AG08396 (cell line): ENCODE measurements at regions not wholly inside any gene's neighbourhood (a gene's known extent, or its start where the extent isn't known, plus 50 kb on each side); places are given as distances from the start of the nearest gene placed in this dataset.

Source experiments
- DNase-seq: peaks from one replicate; pipeline ENCODE4 v3.0.0; 2012; ENCODE audit warnings: low spot score, mixed read lengths

DNA sequence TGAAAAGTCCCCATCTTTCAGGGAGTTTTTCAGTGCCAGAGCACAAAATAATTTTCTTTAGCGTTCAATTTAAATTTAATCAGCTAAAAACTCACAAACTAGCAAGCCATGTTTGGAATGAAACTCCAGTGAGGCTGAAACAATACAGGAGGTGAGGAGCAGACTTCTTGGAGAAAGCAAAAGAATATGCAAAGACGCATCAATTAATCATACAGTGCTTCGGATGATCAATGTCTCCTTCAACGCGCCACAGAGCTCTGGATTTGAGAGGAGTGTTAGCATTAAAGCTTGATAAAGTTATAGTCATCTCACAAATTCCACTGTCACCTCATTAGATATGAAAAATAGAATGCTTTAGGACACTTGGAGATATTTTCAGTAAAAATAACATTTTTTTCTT, 248.0 kb downstream of the WDR11 start:
- DNase-seq = no peak

DNA sequence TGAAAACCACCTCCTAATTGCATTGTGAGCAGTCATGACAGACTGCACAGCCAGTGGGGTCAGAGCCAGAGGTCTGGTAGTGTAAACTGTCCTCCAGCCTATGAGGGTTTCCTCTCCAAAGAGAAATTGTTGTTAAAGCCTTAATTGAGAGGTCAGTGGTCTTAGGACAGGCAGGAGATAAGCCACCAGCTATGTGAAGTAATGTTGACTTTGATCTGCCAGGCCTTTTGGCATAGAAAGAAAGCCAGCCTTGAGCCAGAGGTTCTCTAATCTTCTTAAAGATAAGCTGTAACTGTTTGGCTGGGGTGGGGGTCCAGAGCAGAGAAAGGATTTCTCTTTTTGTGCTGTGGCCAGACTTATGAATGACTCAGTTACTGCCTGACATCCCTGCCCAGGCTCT, 248.4 kb downstream of the WDR11 start:
- DNase-seq = no peak

DNA sequence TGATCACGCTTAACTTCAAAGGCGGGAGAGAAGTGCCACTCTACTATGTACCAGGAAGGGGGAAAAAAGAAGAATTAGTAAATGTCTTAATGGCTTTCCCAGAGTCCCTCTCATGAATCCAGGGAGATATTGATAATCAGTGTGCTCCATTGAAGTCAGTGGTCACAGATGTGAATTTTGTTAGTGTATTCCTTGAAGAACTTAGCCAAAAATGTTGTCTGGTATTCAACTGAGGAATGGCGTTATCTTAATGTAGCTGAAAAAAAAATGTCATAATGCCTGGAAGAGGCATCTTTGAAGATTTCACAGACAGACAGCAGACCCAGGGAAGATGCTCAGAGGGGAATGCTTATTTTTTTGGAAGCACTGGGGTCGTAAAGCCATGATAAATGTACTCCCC, 250.4 kb downstream of the WDR11 start:
- DNase-seq = no peak

DNA sequence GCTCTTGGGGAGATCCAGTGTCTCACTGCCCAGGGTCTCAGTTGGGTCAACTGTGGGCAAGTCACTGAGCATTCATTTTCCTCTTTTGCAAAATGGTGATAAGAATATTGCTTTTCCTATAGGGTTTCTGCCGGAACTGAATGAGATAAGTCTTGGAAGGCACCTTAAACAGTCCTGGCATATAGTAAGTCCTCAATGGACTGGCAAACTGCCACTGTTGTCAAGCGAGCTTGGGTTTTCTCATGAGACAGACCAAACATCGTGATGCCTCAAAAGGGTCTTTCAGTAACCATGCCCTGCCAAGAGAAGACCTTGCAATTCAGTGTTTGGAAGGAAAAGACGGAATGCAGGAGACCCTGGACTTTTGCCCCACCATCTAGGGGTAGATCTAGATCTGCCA, 251.5 kb downstream of the WDR11 start:
- no peak for DNase-seq

DNA sequence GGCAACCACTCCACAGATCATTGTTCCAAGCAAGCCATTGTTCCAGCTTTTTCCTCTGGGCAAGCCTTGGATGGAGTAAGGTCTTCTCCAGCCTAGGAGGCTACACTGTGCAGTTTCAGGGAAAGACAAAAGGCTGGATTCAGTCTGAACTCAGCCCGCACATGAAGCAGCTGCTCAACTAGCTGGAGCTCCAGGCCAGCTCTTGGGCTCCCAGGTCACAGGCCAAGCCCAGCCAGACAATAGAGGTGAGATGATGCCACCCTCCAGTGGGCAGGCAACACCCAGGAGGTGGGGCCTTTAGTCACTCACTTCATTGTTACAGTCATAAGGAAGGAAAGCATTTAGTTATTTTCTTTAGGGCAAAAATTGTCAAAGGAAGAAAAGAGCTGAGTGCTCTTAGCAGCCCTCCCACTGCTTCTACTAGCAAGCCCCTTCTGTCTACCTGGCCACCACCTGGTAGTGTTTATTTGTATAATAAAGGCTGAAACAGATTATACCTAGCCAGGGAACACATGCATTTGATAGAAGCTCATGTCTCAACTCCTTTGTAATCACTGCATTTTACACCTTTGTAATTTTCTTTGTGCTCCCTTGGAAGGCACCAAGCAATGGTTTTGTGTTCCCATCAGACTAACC, 253.4 kb downstream of the WDR11 start:
- DNase-seq = no peak

DNA sequence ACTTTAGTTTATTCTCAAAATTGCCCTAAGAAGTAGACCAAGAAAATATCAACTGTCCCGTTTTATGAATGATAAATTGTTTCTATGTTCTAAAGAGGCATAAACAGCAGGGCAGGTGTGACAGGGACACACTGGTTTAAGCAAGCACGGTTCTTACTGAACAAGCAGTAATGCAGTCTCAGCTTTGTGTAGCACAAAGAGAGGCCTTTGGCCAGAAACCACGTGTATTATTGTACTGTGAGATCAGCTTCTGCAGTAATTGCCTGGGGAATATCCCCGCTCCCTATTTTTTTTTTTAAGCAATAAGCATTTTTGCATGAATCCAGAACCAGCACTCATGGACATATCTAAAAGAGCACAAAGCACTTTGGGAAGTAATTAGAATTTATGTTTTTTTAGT, 255.4 kb downstream of the WDR11 start:
- DNase-seq = no peak

DNA sequence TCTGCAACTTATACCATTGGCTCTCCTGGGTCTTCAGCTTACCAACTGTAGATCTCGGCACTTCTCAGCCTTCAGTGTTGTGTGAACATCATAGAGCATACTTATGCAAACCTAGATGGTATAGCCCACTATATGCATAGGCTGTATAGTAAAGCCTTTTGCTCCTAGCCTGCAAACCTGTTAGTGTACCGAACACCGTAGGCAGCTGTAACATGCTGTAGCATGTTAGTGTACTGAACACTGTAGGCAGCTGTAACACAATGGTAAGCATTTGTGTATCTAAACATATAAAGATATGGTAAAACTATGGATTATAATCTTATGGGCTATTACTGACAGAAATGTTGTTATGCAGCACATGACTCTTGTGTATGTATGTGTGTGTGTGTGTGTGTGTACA, 256.9 kb downstream of the WDR11 start:
- no peak for DNase-seq

DNA sequence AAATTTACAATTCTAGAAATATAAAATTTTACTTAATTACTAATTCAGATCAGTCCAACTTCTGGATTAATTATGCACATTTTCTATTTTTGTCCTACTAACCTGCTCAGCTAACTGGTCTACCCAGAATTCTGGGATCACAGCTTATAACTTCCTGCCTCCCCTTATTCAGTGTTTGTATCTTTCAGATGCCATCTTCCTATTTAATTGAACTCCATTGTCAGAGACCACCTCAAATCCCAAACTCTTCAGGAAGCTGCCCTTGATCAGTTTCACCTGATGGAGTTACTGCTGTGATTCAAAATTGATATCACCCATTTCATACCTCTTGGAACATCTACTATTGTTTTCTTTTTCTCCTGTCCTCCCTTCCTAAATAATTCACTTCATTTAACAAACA, 259.2 kb downstream of the WDR11 start:
- DNase-seq = no peak

DNA sequence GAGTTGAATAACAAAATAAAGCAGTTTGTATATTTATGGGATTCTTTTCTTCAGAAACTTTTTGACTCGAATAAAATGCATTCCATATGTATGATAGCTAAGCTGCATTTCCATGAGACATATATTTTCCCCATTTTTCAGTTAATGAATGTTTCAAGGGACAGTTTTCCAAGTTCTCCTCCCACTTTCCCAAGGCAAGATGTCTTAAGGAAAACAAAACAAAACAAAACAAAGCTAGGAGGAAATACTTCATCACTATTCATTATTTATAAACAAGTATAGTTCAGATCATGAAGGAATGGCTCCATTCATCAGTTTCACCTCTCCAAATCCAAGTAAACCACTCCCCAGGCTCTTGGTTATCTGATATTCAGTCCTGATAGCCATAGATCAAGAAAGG, 261.0 kb downstream of the WDR11 start:
- DNase-seq = no peak

DNA sequence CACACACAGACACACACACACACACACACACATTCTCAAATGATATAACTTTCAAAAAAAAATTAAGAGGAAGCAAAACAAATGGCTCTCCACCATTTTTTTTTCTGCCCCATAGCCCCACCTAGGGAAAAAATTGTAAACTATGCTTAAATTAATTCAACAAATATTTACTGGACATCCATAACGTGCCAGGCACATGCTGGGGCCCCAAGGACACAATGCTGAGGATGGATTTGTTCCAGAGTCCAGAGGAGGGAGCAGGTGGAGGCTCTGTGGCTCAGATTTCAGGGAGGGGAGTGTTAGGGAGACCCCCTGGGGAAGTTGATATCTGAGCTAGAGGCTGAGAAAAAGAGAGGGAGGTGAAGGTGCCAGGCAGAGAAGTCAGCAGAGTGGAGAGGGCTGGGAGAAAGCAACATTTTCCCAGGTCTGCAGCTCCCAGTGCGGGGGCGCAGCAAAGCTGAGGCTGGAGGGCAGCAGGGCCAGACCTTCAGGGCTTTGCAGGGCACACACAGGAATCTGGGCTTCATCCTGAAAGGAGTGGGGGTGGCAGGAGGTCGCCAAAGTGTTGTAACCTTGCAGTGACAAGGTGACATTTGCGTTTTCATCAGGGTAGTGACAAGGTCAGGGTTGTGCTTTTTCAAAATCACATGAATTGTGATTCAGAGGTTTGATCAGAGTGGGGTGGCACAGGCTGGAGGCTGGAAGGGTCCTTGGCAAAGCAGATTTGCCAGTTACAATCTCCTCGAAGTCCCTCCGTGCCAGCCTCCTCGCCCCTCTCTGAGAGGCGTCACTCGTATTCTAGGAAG, 261.6 kb downstream of the WDR11 start:
- DNase-seq = no peak

DNA sequence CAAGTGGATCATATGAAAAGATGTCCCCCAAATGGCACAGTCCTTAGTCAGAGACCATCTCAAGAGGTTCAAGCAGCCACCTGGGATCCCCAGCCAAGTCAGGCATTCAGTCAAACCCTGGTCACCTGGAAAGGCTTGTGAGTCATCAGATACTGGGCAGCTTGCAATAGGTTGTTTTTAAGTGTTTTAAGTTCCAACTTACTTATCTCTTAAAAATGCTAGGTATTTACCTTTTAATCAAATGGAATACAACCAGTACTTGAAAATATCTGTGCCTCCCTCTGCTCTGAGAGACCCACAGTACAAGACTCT, 262.2 kb downstream of the WDR11 start:
- DNase-seq = no peak

DNA sequence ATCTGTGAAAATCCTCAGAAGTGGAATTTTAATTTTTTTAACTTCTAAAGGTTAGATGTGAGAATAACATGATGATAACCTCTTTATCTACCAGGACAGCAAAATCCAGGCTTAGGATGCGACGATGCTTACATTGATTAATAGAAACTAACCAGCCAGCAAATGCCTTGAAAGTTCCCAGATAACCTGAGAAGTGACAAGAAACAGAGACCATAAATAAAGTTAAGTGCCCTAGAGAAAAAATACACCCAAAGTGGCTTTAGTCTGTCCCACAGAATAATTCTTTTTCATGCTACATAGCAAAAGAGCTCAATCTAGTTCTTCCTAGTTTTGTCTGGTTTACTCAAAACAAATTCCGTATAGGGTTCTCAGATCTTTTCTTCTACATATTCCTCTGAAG, 262.7 kb downstream of the WDR11 start:
- no peak for DNase-seq

DNA sequence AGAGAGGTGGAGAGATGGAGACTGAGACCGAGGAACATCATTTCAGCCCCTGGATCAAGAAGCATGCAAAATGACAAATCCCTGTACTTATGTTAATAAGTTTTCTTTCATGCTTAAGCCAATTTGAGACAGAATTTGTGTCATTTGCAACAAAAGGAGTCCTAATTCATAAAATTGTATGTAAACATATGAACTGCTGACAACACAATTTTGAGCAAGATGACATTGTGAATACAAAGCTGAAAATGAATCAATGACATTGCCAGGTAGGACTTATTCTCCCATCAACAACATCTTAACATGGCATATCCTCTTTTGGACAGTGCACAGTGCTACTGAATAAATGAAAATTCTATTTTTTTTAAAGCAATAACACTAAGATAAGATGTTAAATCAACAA, 264.0 kb downstream of the WDR11 start:
- no peak for DNase-seq

DNA sequence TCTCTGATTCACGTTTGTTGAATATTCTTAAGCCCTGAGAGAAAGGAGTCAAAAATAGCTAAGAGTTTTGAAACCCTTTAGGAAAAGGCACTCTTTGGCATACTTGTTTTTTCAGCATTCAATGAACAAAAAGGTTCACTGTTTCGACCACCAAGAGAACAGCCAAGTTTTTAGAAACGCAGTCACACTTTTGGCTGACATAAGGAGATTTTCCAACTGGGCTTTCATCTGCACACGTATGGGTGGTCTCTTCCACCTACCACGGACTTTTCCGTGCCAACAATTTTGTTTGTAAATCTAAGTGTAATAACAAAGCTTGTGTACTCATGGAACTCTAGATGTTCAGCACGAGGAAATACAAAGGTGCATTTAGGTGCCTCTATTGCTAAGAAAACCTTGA, 270.3 kb downstream of the WDR11 start:
- no peak for DNase-seq

DNA sequence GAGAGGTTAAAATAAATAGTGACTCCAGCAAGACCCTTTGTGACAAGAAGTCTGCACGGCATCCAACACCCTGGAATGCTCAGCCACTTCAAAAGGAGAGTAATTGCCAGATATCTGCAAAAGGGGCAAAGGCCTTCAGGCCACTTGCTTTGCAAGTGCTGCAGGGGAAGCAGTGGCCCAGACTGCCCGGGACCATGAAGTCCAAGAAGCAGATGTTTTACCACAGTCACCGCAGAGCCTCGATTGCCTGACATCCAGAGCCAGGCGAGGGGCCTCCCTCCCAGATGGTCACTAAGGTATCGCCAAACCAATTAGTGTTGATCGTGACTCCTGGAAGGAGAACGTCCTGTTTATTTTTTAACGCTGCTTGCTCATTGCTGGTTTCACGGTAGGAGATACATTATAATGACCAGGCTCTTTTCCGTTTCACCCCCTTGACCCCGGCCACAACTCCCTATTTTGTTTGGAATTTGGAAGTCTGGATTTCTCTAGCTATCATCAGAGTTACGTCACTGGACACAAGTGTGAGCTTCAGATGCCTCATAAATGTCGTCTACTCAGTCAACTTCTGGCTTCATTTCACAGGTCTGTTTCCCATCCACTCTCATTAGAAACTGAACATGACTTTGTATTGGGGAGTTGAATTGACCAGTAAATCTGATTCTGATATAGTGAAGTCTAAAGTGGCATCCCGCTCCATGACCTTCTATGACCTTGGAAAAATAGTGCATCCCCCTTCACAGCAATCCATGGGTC, 276.2 kb downstream of the WDR11 start:
- DNase-seq = no peak

DNA sequence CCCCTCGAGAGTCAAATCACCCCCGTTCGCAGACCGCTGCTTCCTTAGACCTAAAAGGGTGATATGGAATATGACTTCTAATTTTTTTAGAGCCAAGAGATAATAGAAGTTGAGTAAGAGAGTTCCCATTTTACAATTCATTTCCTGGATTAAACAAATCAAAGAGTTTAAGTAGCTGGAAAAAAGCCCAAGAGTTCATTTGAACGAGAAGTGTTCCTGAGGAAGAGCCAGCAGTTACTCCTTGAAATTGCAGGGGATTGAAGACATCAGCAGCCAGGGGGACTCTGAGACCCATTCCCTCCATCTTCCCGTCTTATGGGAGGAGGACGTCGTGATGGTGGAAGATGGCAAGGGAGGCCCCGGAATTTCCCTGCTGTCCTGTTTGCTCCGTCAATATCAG, 277.0 kb downstream of the WDR11 start:
- no peak for DNase-seq

DNA sequence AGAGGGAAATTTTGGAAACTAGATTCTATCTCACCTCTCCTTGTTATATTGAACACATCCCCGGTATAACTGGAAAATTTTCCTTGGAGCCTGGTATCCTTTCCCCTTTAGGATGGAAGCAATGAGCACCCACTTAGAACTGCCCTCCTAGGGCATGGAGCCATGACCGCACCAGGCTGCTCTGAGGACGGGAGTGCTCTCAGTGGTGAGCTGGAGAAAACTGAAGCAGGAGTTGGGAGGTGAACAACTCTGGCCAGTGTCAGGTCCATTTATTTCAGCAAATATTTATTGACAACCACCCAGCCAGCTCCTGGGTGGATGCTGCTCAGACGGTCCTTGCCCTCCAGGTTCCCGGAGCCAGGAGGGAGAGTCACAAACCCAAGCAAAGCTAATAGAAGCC, 278.1 kb downstream of the WDR11 start:
- no peak for DNase-seq

DNA sequence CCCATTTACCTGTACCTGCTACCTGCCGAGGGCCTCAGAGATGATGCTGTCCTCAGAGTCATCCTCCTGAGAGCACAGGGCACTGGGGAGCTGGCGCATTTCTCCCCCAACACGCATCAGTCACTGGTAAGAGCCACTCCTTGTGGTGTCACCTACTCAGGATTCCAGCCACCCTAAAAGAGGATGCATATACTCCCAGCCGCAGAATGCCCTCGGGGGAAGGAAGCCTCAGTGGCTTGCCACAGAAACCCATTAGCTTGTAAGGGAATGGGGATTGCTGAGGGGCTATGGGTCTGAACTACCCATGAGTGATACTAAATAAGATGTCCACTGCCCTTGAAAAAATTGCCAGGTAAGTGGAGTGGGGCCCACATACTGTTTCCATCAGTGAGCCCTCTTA, 279.2 kb downstream of the WDR11 start:
- no peak for DNase-seq

DNA sequence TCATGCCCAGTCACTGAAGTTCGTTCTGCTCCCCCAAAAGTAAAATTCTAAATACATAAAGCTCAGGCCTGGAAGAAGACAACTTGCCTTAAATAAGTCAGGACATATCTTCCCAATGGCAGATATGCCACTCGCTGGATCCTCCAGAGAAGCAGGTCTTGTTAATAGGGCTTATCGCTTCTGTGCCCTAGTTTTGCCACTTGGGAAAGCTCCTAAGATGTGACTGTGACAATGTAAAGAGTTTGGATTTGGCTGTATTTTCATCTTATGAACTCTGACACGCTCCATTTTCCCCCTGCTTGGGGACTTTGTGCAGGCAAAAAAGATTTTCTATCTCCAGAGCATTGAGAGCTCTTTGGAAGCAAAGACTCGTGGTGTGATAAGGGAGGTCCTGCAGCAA, 279.9 kb downstream of the WDR11 start:
- DNase-seq = no peak

DNA sequence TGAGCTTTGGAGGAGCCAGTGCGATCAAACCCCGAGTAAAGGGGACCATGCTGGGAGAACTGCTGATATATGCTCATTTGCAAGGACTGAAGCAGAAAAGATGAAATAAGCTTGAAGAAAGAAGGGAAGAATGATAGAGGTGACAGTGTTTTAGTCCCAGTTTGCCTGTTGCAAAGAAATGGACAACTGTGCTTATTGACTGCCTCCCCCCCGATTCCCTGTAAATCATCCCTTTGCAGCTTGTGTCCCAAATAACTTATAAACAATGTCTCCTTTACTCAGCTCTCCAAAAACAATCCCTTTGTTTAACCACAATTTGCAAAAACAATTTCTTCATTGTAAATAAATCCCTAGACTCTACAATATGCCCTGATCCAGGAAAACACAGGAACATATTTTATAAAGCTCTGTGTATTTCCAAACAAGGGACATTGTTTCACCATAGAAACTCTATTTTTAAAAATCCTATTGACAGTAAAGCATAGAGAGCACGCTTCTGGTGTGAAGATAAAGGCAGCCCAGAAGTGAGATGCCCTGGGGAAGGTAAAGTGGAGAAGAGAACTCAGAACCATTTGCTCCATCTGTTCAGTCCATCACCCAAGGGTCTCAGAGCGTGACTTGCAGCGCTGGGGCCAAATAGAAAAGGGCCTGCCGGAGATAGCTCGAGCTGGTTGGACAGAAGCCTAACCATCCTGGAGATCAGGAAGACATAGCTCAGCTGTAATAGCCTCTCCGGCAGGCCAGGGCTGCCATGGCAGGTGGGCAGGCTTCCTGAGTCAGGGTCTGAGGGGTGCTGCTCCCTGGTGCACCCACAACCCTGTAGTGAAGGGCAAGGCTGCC, 280.5 kb downstream of the WDR11 start:
- DNase-seq = no peak

DNA sequence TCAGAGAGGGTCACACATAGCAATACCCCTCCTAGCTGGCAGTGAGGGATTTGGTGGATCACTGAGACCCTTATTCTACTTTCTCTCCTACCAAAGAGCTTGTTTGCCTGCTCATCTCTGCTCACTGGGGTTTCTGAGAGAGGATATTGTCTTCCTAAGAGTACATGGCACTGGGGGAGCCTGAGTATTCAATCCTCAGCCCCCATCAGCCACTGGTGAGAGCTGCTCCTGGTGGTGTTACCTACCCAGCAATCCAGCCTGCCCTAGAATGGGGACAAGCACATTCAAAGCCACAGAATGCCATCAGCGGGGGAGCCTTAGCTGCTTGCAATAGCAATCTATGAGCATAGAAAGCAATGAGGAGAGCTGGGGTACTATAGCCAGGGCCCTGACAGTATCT, 281.1 kb downstream of the WDR11 start:
- no peak for DNase-seq

DNA sequence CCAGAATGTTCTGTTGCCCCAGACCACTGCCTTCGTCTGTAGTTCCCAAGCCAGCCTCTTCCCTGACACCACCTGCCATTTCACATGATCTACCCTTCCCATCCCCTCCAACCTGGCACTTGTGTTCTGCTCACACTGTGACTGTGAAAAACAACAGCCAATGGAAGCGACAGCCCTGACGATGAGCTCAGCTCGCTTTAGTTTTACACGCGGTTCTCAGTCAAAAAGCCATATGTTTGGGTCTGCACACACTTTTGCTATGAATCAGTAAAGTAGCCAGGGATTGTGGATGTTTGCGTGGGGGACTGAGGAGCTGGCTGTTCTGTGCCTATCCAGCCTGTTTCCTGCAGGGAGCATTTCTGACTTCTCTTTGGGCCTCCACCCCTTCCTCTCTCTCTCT, 282.7 kb downstream of the WDR11 start:
- no peak for DNase-seq

DNA sequence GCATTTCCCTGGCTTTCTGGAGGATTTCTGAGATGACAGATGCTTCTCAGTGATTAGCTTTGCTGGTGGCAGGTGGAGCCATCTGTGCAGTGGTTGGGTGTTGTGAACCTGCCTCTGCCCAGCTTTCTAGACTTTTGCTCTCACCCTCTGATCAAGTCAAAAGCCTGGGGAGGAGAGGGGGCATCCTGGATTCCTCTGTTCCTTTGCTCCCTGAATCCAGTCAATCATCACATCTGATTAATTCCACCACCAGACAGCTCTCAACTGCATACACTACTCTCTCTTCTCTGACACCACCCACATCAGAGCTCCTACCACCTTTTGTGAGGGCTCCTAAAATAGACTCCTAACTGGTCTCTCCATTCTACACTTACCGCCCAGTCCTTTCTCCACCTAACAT, 283.5 kb downstream of the WDR11 start:
- DNase-seq = no peak
